K562 (cell line): ENCODE measurements at regions not wholly inside any gene's neighbourhood (a gene's known extent, or its start where the extent isn't known, plus 50 kb on each side); places are given as distances from the start of the nearest gene placed in this dataset.

Source experiments
- ATAC-seq: fragments of 200-7000 bp; cut with Tn5 transposase; 3 replicates; pipeline ENCODE4 v1.9.1; 2020; ENCODE audit warnings: moderate library complexity
- BruUV-seq: library from RNA; stranded (reverse); fragments of 400-500 nt; replicated peaks from 2 replicates; lab custom pipeline; 2021; lab: Mats Ljungman, UMichigan
- CTCF ChIA-PET: fragments of 300-600 bp; formaldehyde crosslinking; extraction: SDS; loops from one replicate; lab custom pipeline; 2021; ENCODE audit warnings: low intra/inter-chr PET ratio; lab: Yijun Ruan, JAX
- POLR2A ChIA-PET: fragments of 300-600, 350-650 bp; sonication (Branson Sonifier 250); formaldehyde crosslinking; extraction: SDS; loops from one replicate; lab custom pipeline; 2021; ENCODE audit warnings: antibody characterized with exemption, inconsistent platforms; lab: Yijun Ruan, JAX
- DNase-seq, 4 experiments: peaks; one replicate each; pipeline versions ENCODE4 v3.0.0 to v3.0.0-alpha.2; 2011 to 2018; ENCODE audit warnings: low spot score in 3 of 4, mixed read lengths in 3 of 4; ENCODE audit errors: extremely low read depth in 1 of 4
- FAIRE-seq: peaks from 2 replicates; lab custom pipeline; 2011; peaks lifted over from hg19 to GRCh38; lab: Jason Lieb, UNC
- H2AFZ ChIP-seq: 2 replicates; pipeline ENCODE4 v1.6.0; 2011; ENCODE audit warnings: low read depth, low read length, control low read depth, inconsistent platforms
- H3K27ac ChIP-seq: fragments of 200-600 bp; 3 replicates; pipeline ENCODE4 v1.8.0; 2011; ENCODE audit warnings: low read depth, mild to moderate bottlenecking, control low read depth, inconsistent platforms, low read length, moderate library complexity, mixed read lengths; ENCODE audit errors: extremely low read depth
- H3K27me3 ChIP-seq, 2 experiments: fragments of 300-600 bp in 1 of 2; 2 replicates in 1 of 2; 3 replicates in 1 of 2; pipeline versions ENCODE4 v1.6.0 to v1.8.0; 2011; ENCODE audit warnings: inconsistent platforms in 2 of 2, low read length in 2 of 2, mild to moderate bottlenecking in 1 of 2, mixed read lengths in 1 of 2, moderate library complexity in 1 of 2; ENCODE audit not compliant: control insufficient read depth in 2 of 2, insufficient read depth in 2 of 2
- H3K36me3 ChIP-seq: fragments of 300-600 bp; 3 replicates; pipeline ENCODE4 v1.8.0; 2011; ENCODE audit warnings: mild to moderate bottlenecking, low read length, inconsistent platforms; ENCODE audit not compliant: control insufficient read depth, insufficient read depth
- H3K4me1 ChIP-seq, 2 experiments: fragments of 200-600 bp in 1 of 2; replicated peaks in 1 of 2; 2 replicates in 1 of 2; 3 replicates in 1 of 2; pipeline versions ENCODE4 v1.5.1 to v1.8.0; 2011; ENCODE audit warnings: inconsistent platforms in 2 of 2, low read length in 2 of 2, mild to moderate bottlenecking in 1 of 2, mixed read lengths in 1 of 2, moderate library complexity in 1 of 2; ENCODE audit not compliant: control insufficient read depth in 2 of 2, insufficient read depth in 2 of 2
- H3K4me2 ChIP-seq: 2 replicates; pipeline ENCODE4 v1.6.1; 2011; ENCODE audit warnings: low read length, control low read depth, inconsistent platforms, mixed read lengths; ENCODE audit not compliant: insufficient read depth
- H3K4me3 ChIP-seq: fragments of 200-600 bp; sonication (generic), shearing (Covaris generic); 2 replicates; pipeline ENCODE4 v1.5.1; 2016; ENCODE audit warnings: control low read depth, inconsistent platforms
- H3K79me2 ChIP-seq: fragments of 200-600 bp; 3 replicates; pipeline ENCODE4 v1.8.0; 2011; ENCODE audit warnings: low read length, inconsistent platforms; ENCODE audit not compliant: control insufficient read depth, insufficient read depth
- H3K9ac ChIP-seq, 2 experiments: 2 replicates each; pipeline versions ENCODE4 v1.6.0 to v1.6.1; 2011; ENCODE audit warnings: low read depth in 2 of 2, low read length in 2 of 2, control low read depth in 1 of 2, inconsistent platforms in 1 of 2, mild to moderate bottlenecking in 1 of 2, mixed read lengths in 1 of 2; ENCODE audit not compliant: insufficient read depth in 1 of 2
- H3K9me1 ChIP-seq: one replicate; pipeline ENCODE4 v1.6.0; 2011; ENCODE audit warnings: inconsistent platforms, mild to moderate bottlenecking, low read length, moderate library complexity; ENCODE audit not compliant: control insufficient read depth, insufficient read depth
- H3K9me3 ChIP-seq: replicated peaks from 2 replicates; pipeline ENCODE4 v1.5.1; 2011; ENCODE audit warnings: low read depth, low read length, inconsistent platforms; ENCODE audit not compliant: control insufficient read depth, insufficient read depth
- H4K20me1 ChIP-seq: replicated peaks from 2 replicates; pipeline ENCODE4 v1.6.1; 2011; ENCODE audit warnings: low read length, inconsistent platforms, mixed read lengths; ENCODE audit not compliant: control insufficient read depth, insufficient read depth
- CREB5 ChIP-seq: fragments of 250-450 bp; sonication (Bioruptor Pico); IDR thresholded peaks from 2 replicates; pipeline ENCODE4 v1.5.0; 2020; ENCODE audit warnings: mild to moderate bottlenecking
- HNRNPUL1 ChIP-seq: fragments of 200-400 bp; formaldehyde crosslinking; IDR thresholded peaks from 2 replicates; pipeline ENCODE4 v1.6.1; 2017; ENCODE audit warnings: low read length
- REST ChIP-seq, 2 experiments: fragments of 450-650 bp; formaldehyde crosslinking in 1 of 2; IDR thresholded peaks; 2 replicates each; pipeline versions ENCODE4 v1.4.0 to v1.6.1; 2014 to 2020; ENCODE audit warnings: mild to moderate bottlenecking in 2 of 2, borderline replicate concordance in 1 of 2, low read depth in 1 of 2
- WGBS: fragments of 100-300 bp; shearing (Covaris generic); methylation state at CpG from one replicate; pipeline ENCODE4 v1.1.6; 2016; ENCODE audit warnings: low coverage, mixed read lengths; ENCODE audit not compliant: insufficient coverage; ENCODE audit errors: missing lambda C conversion rate; 5-methylcytosine and 5-hydroxymethylcytosine counted together
- in situ Hi-C: fragments of 300-500 bp; cut with MboI; formaldehyde crosslinking; loops from 4 replicates; pipeline ENCODE4 v1.15.0; 2018; ENCODE audit warnings: inconsistent platforms, mixed read lengths
- intact Hi-C: fragments of 100-400 bp; cut with micrococcal nuclease; formaldehyde crosslinking; loops from 2 replicates; pipeline ENCODE4 v1.14.2; 2022

GRCh38 chr12:70028918-70029317 is 203.9 kb downstream of the MYRFL start:
- Histone ChIP-seq H3K9me1 (no peaks in the 10 kb centered on the region), H2AFZ (no peak overlapping the region), H3K27me3 (no peaks in the 10 kb centered on the region), H3K27ac (no peak overlapping the region), H4K20me1 (no peaks in the 10 kb centered on the region), H3K4me1 (no peaks in the 10 kb centered on the region), H3K4me2 (no peak overlapping the region), H3K79me2 (no peaks in the 10 kb centered on the region), H3K36me3 (no peaks in the 10 kb centered on the region), H3K9me3 (no peaks in the 10 kb centered on the region), H3K4me3 (no peak overlapping the region), H3K9ac (no peak overlapping the region)
- no peak for DNase-seq
- ChIA-PET POLR2A (no interaction called here), CTCF (no interaction called here)
- 4% methylated on average over 3 of the region's 3 CpGs for WGBS
- no peak for FAIRE-seq
- in situ Hi-C loops (no loop called here), intact Hi-C loops (no loop called here)
- no TSS peak for BruUV-seq
- TF ChIP-seq CREB5 (no peak), REST (IDR thresholded peaks at IDR 0.05; ENCODE audit: borderline replicate concordance) (peak; percentile 80), REST (CRISPR knock-in tag; IDR thresholded peaks at IDR 0.05; ENCODE audit: low read depth) (no peak), HNRNPUL1 (no peak)
- no peak for ATAC-seq
